HG02938 (cell line): ENCODE measurements at regions not wholly inside any gene's neighbourhood (a gene's known extent, or its start where the extent isn't known, plus 50 kb on each side); places are given as distances from the start of the nearest gene placed in this dataset.

Source experiments
- ATAC-seq: cut with Tn5 transposase; IDR thresholded peaks from one replicate; pipeline ENCODE4 v1.9.1; 2021; ENCODE audit warnings: mild to moderate bottlenecking, moderate library complexity; ENCODE audit not compliant: unreplicated experiment

GRCh38 chr3:46091741-46092701 lies 64.7 kb upstream of the XCR1 start:
- ATAC-seq, result no peak

GRCh38 chr3:46091046-46091445 lies 63.8 kb upstream of the XCR1 start:
- no peak for ATAC-seq

- ATAC-seq, result no peak
Measured at GRCh38 chr3:46090161-46090591, 62.9 kb upstream of the XCR1 start.

- ATAC-seq, result peak; percentile 50
Measured at GRCh38 chr3:46089237-46090011, 62.1 kb upstream of the XCR1 start.

- no peak for ATAC-seq
Measured at GRCh38 chr3:46087871-46088270, 60.6 kb upstream of the XCR1 start.

- no peak for ATAC-seq
Measured at GRCh38 chr3:46086986-46087385, 59.7 kb upstream of the XCR1 start.

- ATAC-seq, result no peak
Measured at GRCh38 chr3:46086083-46086437, 58.8 kb upstream of the XCR1 start.

GRCh38 chr3:46085421-46086082 lies 58.3 kb upstream of the XCR1 start:
- no peak for ATAC-seq

GRCh38 chr3:46083956-46084355 lies 56.7 kb upstream of the XCR1 start:
- no peak for ATAC-seq

- no peak for ATAC-seq
Measured at GRCh38 chr3:46082849-46083248, 55.6 kb upstream of the XCR1 start.

GRCh38 chr3:46082021-46082420 lies 54.7 kb upstream of the XCR1 start:
- no peak for ATAC-seq

- no peak for ATAC-seq
Measured at GRCh38 chr3:46080969-46081345, 53.7 kb upstream of the XCR1 start.

- no peak for ATAC-seq
Measured at GRCh38 chr3:46080124-46080968, 53.1 kb upstream of the XCR1 start.

- peak; percentile 54 for ATAC-seq
Measured at GRCh38 chr3:46078712-46079400, 51.6 kb upstream of the XCR1 start.
